OCI-LY1 (cell line): ENCODE measurements at regions not wholly inside any gene's neighbourhood (a gene's known extent, or its start where the extent isn't known, plus 50 kb on each side); places are given as distances from the start of the nearest gene placed in this dataset.

Source experiments
- EZH2 ChIP-seq: fragments of 200-600 bp; sonication (generic), shearing (Covaris generic); IDR thresholded peaks from 2 replicates; pipeline ENCODE4 v1.8.0; 2017; ENCODE audit warnings: borderline replicate concordance, mixed run types, mild to moderate bottlenecking, antibody characterized with exemption, low read length, moderate library complexity, mixed read lengths
- TF ChIP-seq, protein P1 (sequence below): fragments of 200-600 bp; sonication (generic), shearing (Covaris generic); IDR thresholded peaks from 2 replicates; pipeline ENCODE4 v1.5.1; 2017; ENCODE audit warnings: mild to moderate bottlenecking, antibody characterized with exemption, low read length, moderate library complexity, mixed read lengths

GRCh38 chr3:176442326-176442725 lies 755.0 kb downstream of the TBL1XR1 start:
- TF ChIP-seq, protein P1, sequence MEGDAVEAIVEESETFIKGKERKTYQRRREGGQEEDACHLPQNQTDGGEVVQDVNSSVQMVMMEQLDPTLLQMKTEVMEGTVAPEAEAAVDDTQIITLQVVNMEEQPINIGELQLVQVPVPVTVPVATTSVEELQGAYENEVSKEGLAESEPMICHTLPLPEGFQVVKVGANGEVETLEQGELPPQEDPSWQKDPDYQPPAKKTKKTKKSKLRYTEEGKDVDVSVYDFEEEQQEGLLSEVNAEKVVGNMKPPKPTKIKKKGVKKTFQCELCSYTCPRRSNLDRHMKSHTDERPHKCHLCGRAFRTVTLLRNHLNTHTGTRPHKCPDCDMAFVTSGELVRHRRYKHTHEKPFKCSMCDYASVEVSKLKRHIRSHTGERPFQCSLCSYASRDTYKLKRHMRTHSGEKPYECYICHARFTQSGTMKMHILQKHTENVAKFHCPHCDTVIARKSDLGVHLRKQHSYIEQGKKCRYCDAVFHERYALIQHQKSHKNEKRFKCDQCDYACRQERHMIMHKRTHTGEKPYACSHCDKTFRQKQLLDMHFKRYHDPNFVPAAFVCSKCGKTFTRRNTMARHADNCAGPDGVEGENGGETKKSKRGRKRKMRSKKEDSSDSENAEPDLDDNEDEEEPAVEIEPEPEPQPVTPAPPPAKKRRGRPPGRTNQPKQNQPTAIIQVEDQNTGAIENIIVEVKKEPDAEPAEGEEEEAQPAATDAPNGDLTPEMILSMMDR, result no peak
- TF ChIP-seq EZH2, result no peak
